Astrocyte (in vitro differentiated cells and primary cell): ENCODE measurements at regions not wholly inside any gene's neighbourhood (a gene's known extent, or its start where the extent isn't known, plus 50 kb on each side); places are given as distances from the start of the nearest gene placed in this dataset.

ENCODE experiments used
- DNase-seq: peaks from one replicate; pipeline ENCODE4 v3.0.0-alpha.2; 2010; ENCODE audit warnings: low read depth
- FAIRE-seq: peaks from 2 replicates; lab custom pipeline; 2011; peaks lifted over from hg19 to GRCh38; lab: Jason Lieb, UNC
- H2AFZ ChIP-seq: 2 replicates; pipeline ENCODE4 v1.6.0; 2012; ENCODE audit warnings: low read depth, low read length, inconsistent platforms
- H3K27ac ChIP-seq: 2 replicates; pipeline ENCODE4 v1.5.1; 2011; ENCODE audit warnings: low read depth, low read length, inconsistent platforms
- H3K27me3 ChIP-seq: 2 replicates; pipeline ENCODE4 v1.6.0; 2011; ENCODE audit warnings: low read length, inconsistent platforms; ENCODE audit not compliant: insufficient read depth
- H3K36me3 ChIP-seq: 2 replicates; pipeline ENCODE4 v1.5.1; 2011; ENCODE audit warnings: low read length, inconsistent platforms; ENCODE audit not compliant: insufficient read depth
- H3K4me1 ChIP-seq: 2 replicates; pipeline ENCODE4 v1.5.1; 2011; ENCODE audit warnings: low read length, inconsistent platforms; ENCODE audit not compliant: insufficient read depth
- H3K4me2 ChIP-seq: 2 replicates; pipeline ENCODE4 v1.6.0; 2012; ENCODE audit warnings: low read length, inconsistent platforms
- H3K4me3 ChIP-seq: 2 replicates; pipeline ENCODE4 v1.5.1; 2011; ENCODE audit warnings: low read depth, mild to moderate bottlenecking, low read length, inconsistent platforms; ENCODE audit not compliant: insufficient read depth
- H3K79me2 ChIP-seq: 2 replicates; pipeline ENCODE4 v1.6.0; 2012; ENCODE audit warnings: mild to moderate bottlenecking, low read length, inconsistent platforms; ENCODE audit not compliant: insufficient read depth
- H3K9ac ChIP-seq: 2 replicates; pipeline ENCODE4 v1.6.0; 2012; ENCODE audit warnings: mild to moderate bottlenecking, low read length, inconsistent platforms
- H3K9me3 ChIP-seq: 2 replicates; pipeline ENCODE4 v1.5.1; 2012; ENCODE audit warnings: low read depth, mild to moderate bottlenecking, low read length, inconsistent platforms; ENCODE audit not compliant: insufficient read depth
- H4K20me1 ChIP-seq: 2 replicates; pipeline ENCODE4 v1.6.0; 2012; ENCODE audit warnings: low read length, inconsistent platforms; ENCODE audit not compliant: insufficient read depth
- H3K27ac Mint-ChIP-seq: one replicate; pipeline ENCODE4 v1.8.0; 2021; ENCODE audit warnings: mild to moderate bottlenecking, mixed read lengths; ENCODE audit not compliant: unreplicated experiment
- H3K27me3 Mint-ChIP-seq: one replicate; pipeline ENCODE4 v1.8.0; 2021; ENCODE audit warnings: low read depth, mixed read lengths; ENCODE audit not compliant: unreplicated experiment
- H3K36me3 Mint-ChIP-seq: one replicate; pipeline ENCODE4 v1.8.0; 2021; ENCODE audit warnings: low read depth, mixed read lengths; ENCODE audit not compliant: unreplicated experiment
- H3K4me1 Mint-ChIP-seq: one replicate; pipeline ENCODE4 v1.8.0; 2021; ENCODE audit warnings: low read depth, mixed read lengths; ENCODE audit not compliant: unreplicated experiment
- H3K4me3 Mint-ChIP-seq: one replicate; pipeline ENCODE4 v1.8.0; 2021; ENCODE audit warnings: mild to moderate bottlenecking, moderate library complexity, mixed read lengths; ENCODE audit not compliant: unreplicated experiment
- H3K9me3 Mint-ChIP-seq: one replicate; pipeline ENCODE4 v1.8.0; 2021; ENCODE audit warnings: mild to moderate bottlenecking, mixed read lengths; ENCODE audit not compliant: unreplicated experiment
- EZH2 ChIP-seq: IDR thresholded peaks from 2 replicates; pipeline ENCODE4 v1.6.1; 2012; ENCODE audit warnings: mild to moderate bottlenecking, low read length, inconsistent platforms; ENCODE audit not compliant: insufficient read depth
- TF ChIP-seq, protein P1 (sequence below): IDR thresholded peaks from 2 replicates; pipeline ENCODE4 v1.5.1; 2011; ENCODE audit warnings: low read depth, mild to moderate bottlenecking, inconsistent platforms, low read length, moderate library complexity; ENCODE audit not compliant: insufficient read depth

GRCh38 chr12:4138051-4138450 lies 135.5 kb upstream of the CCND2 start:
- TF ChIP-seq, protein P1, sequence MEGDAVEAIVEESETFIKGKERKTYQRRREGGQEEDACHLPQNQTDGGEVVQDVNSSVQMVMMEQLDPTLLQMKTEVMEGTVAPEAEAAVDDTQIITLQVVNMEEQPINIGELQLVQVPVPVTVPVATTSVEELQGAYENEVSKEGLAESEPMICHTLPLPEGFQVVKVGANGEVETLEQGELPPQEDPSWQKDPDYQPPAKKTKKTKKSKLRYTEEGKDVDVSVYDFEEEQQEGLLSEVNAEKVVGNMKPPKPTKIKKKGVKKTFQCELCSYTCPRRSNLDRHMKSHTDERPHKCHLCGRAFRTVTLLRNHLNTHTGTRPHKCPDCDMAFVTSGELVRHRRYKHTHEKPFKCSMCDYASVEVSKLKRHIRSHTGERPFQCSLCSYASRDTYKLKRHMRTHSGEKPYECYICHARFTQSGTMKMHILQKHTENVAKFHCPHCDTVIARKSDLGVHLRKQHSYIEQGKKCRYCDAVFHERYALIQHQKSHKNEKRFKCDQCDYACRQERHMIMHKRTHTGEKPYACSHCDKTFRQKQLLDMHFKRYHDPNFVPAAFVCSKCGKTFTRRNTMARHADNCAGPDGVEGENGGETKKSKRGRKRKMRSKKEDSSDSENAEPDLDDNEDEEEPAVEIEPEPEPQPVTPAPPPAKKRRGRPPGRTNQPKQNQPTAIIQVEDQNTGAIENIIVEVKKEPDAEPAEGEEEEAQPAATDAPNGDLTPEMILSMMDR: no peak
- TF ChIP-seq EZH2: no peak
- FAIRE-seq (no peak), DNase-seq (no peak)
- Histone ChIP-seq H3K4me3 (no peak overlapping the region), H3K4me2 (no peak overlapping the region), H3K36me3 (no peaks in the 10 kb centered on the region), H3K4me1 (peaks cover 3% of the 10 kb centered on the region), H3K27ac (no peak overlapping the region), H4K20me1 (no peaks in the 10 kb centered on the region), H3K27me3 (no peaks in the 10 kb centered on the region), H3K79me2 (no peaks in the 10 kb centered on the region), H2AFZ (no peak overlapping the region), H3K9ac (no peak overlapping the region), H3K9me3 (peaks cover 3% of the 10 kb centered on the region)
- peaks cover 30% of the 10 kb centered on the region for H3K4me1 Mint-ChIP-seq
- H3K36me3 Mint-ChIP-seq: peaks cover 2% of the 10 kb centered on the region
- no peak overlapping the region for H3K27ac Mint-ChIP-seq
- peaks cover 8% of the 10 kb centered on the region for H3K27me3 Mint-ChIP-seq
- peaks cover 2% of the 10 kb centered on the region for H3K9me3 Mint-ChIP-seq
- no peak overlapping the region for H3K4me3 Mint-ChIP-seq

DNA sequence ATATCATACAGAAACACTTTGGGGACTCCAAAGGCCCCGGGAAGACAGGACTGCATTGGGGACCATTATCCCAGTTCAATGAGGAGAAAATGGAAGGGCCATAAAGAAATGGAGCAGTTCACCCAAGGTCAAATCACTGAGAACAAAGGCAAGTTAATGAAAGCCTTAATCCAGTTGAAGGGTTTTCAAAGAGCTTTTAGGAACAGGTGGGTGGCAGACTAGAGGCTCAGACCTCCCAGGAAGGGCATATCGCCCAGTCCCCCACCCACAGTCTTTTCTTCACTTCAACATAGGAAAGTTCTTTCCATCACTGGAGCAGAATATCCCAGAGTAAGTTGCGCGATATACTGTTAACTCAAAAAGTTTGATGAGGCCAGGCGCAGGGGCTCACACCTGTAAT lies 136.1 kb upstream of the CCND2 start:
- no peak for TF ChIP-seq EZH2
- TF ChIP-seq, protein P1: no peak
- H3K4me3 Mint-ChIP-seq: no peak overlapping the region
- peaks cover 2% of the 10 kb centered on the region for H3K9me3 Mint-ChIP-seq
- Histone ChIP-seq H3K4me1 (peaks cover 3% of the 10 kb centered on the region), H3K4me3 (no peak overlapping the region), H3K36me3 (no peaks in the 10 kb centered on the region), H2AFZ (no peak overlapping the region), H3K9ac (no peak overlapping the region), H3K9me3 (no peaks in the 10 kb centered on the region), H3K4me2 (no peak overlapping the region), H3K27me3 (no peaks in the 10 kb centered on the region), H4K20me1 (no peaks in the 10 kb centered on the region), H3K79me2 (no peaks in the 10 kb centered on the region), H3K27ac (no peak overlapping the region)
- H3K36me3 Mint-ChIP-seq: peaks cover 2% of the 10 kb centered on the region
- no peak overlapping the region for H3K27ac Mint-ChIP-seq
- peaks cover 8% of the 10 kb centered on the region for H3K27me3 Mint-ChIP-seq
- DNase-seq (no peak), FAIRE-seq (no peak)
- peaks cover 30% of the 10 kb centered on the region for H3K4me1 Mint-ChIP-seq

DNA sequence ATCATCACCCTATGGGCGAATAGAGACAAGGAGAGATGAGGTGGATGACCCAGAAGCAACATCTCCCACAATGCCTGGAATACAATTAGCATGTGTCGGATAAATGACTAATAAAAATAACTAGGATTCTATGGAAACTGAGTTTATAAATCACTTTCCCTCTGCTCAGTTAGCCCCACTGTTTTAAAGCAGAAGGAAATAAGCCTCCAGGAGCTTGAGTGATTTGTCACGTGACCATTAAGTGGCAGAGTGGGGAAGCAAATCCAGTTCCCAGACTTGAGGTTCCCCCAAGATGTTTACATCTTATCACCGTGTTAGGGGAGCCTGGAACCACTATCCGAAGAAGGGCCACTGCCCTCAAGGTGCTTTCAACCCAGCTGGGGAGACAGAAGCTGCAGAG lies 136.5 kb upstream of the CCND2 start:
- H2AFZ ChIP-seq: no peak overlapping the region
- no peaks in the 10 kb centered on the region for H3K27me3 ChIP-seq
- H3K4me1 Mint-ChIP-seq: peaks cover 30% of the 10 kb centered on the region

More for the DNA sequence above, 136.5 kb upstream of the CCND2 start:
- Histone ChIP-seq H3K27ac (no peak overlapping the region), H3K9ac (no peak overlapping the region), H3K79me2 (no peaks in the 10 kb centered on the region), H4K20me1 (no peaks in the 10 kb centered on the region), H3K9me3 (no peaks in the 10 kb centered on the region), H3K4me3 (no peak overlapping the region), H3K36me3 (no peaks in the 10 kb centered on the region), H3K4me2 (no peak overlapping the region), H3K4me1 (peaks cover 3% of the 10 kb centered on the region)
- TF ChIP-seq, protein P1: no peak
- no peak for TF ChIP-seq EZH2
- Mint-ChIP-seq H3K4me3 (no peak overlapping the region), H3K9me3 (peaks cover 2% of the 10 kb centered on the region), H3K36me3 (peaks cover 2% of the 10 kb centered on the region), H3K27me3 (peaks cover 8% of the 10 kb centered on the region), H3K27ac (peak overlapping the region; percentile 83)
- DNase-seq: no peak
- no peak for FAIRE-seq
